ENCODE measurements at regions not wholly inside any gene's neighbourhood (a gene's known extent, or its start where the extent isn't known, plus 50 kb on each side); places are given as distances from the start of the nearest gene placed in this dataset.
"Not testable (repeated sequence)": the region's sequence is repeated elsewhere in the genome, so short reads cannot be mapped to it uniquely, and the experiment has no call there.

DNA sequence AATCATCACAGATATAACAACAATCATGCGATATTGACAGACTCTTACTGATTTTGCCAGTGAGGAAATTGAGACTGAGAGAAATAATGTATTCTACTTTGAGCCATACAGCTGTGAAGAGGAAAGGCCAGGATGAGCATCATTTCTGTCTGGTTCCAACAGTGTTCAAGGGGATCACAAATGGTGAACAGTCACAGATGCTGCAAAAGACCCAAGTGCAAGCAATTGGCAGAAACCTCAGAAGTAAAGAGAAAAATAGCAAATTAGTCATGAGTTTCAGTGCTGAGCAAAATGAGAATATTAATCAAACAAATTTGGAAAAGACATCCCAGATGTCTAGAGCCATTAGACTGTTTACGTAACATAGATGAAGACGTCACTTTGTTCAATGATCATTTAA lies 114.1 kb downstream of the RAB38 start:
- no peaks in the 10 kb centered on the region for H3K27me3 Mint-ChIP-seq (ENCODE audit: insufficient read depth, unreplicated experiment)
- H3K27ac Mint-ChIP-seq (ENCODE audit: low read depth, unreplicated experiment): no peak overlapping the region
- intact Hi-C loops (cut with micrococcal nuclease): no loop called here
- H3K9me3 Mint-ChIP-seq (ENCODE audit: unreplicated experiment): no peaks in the 10 kb centered on the region
- no TSS peak for BruUV-seq (replicated peaks)
- ChIA-PET CTCF (interaction anchor here (0.6 kb wide), 1 partner anchor 18 kb away, joined by 3 read pairs; no protein-coding TSS in a partner anchor), POLR2A (no interaction called here)
- H3K4me3 Mint-ChIP-seq (ENCODE audit: unreplicated experiment): no peak overlapping the region
- no peak for DNase-seq (ENCODE audit: unreplicated experiment)
- H3K4me1 Mint-ChIP-seq (ENCODE audit: insufficient read depth, unreplicated experiment): no peaks in the 10 kb centered on the region
- H3K36me3 Mint-ChIP-seq (ENCODE audit: insufficient read depth, unreplicated experiment): peaks cover 7% of the 10 kb centered on the region
- TF ChIP-seq CTCF (IDR thresholded peaks at IDR 0.05; ENCODE audit: unreplicated experiment): no peak

DNA sequence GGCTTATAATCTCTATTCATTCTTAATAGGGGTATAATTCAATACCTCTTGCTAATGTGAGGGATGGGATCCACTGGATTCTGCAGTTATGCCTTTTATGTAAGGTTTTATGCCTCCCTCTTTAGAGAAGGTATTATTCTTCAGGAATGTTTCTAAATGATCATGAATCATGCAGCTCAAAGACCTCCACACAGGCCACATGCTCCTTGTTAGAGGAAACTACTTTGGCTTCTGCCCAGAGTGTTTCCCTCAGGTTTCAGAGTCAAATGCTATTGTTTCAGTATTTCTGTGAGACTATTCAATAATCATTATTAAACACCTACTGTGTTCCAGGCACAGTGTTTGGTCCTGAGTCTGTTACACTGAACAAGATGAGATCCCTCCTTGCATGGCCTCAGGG lies 115.9 kb downstream of the RAB38 start:
- no TSS peak for BruUV-seq (replicated peaks)
- ChIA-PET CTCF (interaction anchor here (0.6 kb wide), 2 partner anchors 8 to 484 kb away, joined by 3 read pairs; no protein-coding TSS in a partner anchor), POLR2A (no interaction called here)
- peak; percentile 11 for DNase-seq (ENCODE audit: unreplicated experiment)
- Mint-ChIP-seq H3K27ac (ENCODE audit: low read depth, unreplicated experiment) (no peak overlapping the region), H3K9me3 (ENCODE audit: unreplicated experiment) (no peaks in the 10 kb centered on the region), H3K4me1 (ENCODE audit: insufficient read depth, unreplicated experiment) (no peaks in the 10 kb centered on the region), H3K36me3 (ENCODE audit: insufficient read depth, unreplicated experiment) (peaks cover 7% of the 10 kb centered on the region), H3K4me3 (ENCODE audit: unreplicated experiment) (no peak overlapping the region), H3K27me3 (ENCODE audit: insufficient read depth, unreplicated experiment) (no peaks in the 10 kb centered on the region)
- intact Hi-C loops (cut with micrococcal nuclease): no loop called here
- TF ChIP-seq CTCF (IDR thresholded peaks at IDR 0.05; ENCODE audit: unreplicated experiment): no peak

- peak; percentile 66 for DNase-seq (ENCODE audit: unreplicated experiment)
- BruUV-seq (replicated peaks): no TSS peak
- ChIA-PET CTCF (interaction anchor here (0.6 to 2.0 kb wide), 3 partner anchors 11 to 1727 kb away, joined by 3 to 11 read pairs (median 4); no protein-coding TSS in a partner anchor), POLR2A (no interaction called here)
- TF ChIP-seq CTCF (IDR thresholded peaks at IDR 0.05; ENCODE audit: unreplicated experiment): no peak
- Mint-ChIP-seq H3K36me3 (ENCODE audit: insufficient read depth, unreplicated experiment) (no peaks in the 10 kb centered on the region), H3K9me3 (ENCODE audit: unreplicated experiment) (no peaks in the 10 kb centered on the region), H3K4me1 (ENCODE audit: insufficient read depth, unreplicated experiment) (peaks cover 5% of the 10 kb centered on the region), H3K27me3 (ENCODE audit: insufficient read depth, unreplicated experiment) (no peaks in the 10 kb centered on the region), H3K27ac (ENCODE audit: low read depth, unreplicated experiment) (no peak overlapping the region), H3K4me3 (ENCODE audit: unreplicated experiment) (no peak overlapping the region)
- intact Hi-C loops (cut with micrococcal nuclease): no loop called here
These were observed 123.8 kb downstream of the RAB38 start for GRCh38 chr11:88051396-88051795.

- H3K27ac Mint-ChIP-seq (ENCODE audit: low read depth, unreplicated experiment): no peak overlapping the region
- peak; percentile 34 for DNase-seq (ENCODE audit: unreplicated experiment)
- POLR2A ChIA-PET: interaction anchor here (1.3 kb wide), 1 partner anchor 55 kb away, joined by 3 read pairs; no protein-coding TSS in a partner anchor
- intact Hi-C loops (cut with micrococcal nuclease): no loop called here
- no peaks in the 10 kb centered on the region for H3K9me3 Mint-ChIP-seq (ENCODE audit: unreplicated experiment)
- no peak overlapping the region for H3K4me3 Mint-ChIP-seq (ENCODE audit: unreplicated experiment)
- CTCF ChIA-PET: interaction anchor here (2.0 kb wide), 1 partner anchor 34 kb away, joined by 11 read pairs; no protein-coding TSS in a partner anchor
- no peaks in the 10 kb centered on the region for H3K36me3 Mint-ChIP-seq (ENCODE audit: insufficient read depth, unreplicated experiment)
- TF ChIP-seq CTCF (IDR thresholded peaks at IDR 0.05; ENCODE audit: unreplicated experiment): no peak
- peaks cover 5% of the 10 kb centered on the region for H3K4me1 Mint-ChIP-seq (ENCODE audit: insufficient read depth, unreplicated experiment)
- H3K27me3 Mint-ChIP-seq (ENCODE audit: insufficient read depth, unreplicated experiment): no peaks in the 10 kb centered on the region
- BruUV-seq (replicated peaks): no TSS peak
These were observed 125.0 kb downstream of the RAB38 start for GRCh38 chr11:88050247-88050646.

DNA sequence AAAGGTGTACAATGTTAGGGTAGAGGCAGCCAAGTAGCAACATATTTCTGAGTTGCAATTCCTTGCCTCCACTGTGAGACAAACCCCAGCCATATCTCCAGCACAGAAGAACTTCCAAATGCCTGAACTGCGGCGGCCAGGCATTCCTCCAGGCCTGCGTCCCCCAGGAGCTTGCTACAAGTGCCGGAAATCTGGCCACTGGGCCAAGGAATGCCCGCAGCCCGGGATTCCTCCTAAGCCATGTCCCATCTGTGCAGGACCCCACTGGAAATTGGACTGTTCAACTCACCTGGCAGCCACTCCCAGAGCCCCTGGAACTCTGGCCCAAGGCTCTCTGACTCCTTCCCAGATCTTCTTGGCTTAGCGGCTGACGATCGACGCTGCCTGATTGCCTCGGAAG lies 130.0 kb downstream of the RAB38 start:
- H3K27me3 Mint-ChIP-seq (ENCODE audit: insufficient read depth, unreplicated experiment); intact Hi-C loops (cut with micrococcal nuclease); H3K27ac Mint-ChIP-seq (ENCODE audit: low read depth, unreplicated experiment); H3K36me3 Mint-ChIP-seq (ENCODE audit: insufficient read depth, unreplicated experiment); H3K4me3 Mint-ChIP-seq (ENCODE audit: unreplicated experiment); POLR2A ChIA-PET; H3K9me3 Mint-ChIP-seq (ENCODE audit: unreplicated experiment); H3K4me1 Mint-ChIP-seq (ENCODE audit: insufficient read depth, unreplicated experiment); BruUV-seq (replicated peaks); DNase-seq (ENCODE audit: unreplicated experiment): not testable (repeated sequence)
- CTCF ChIA-PET: interaction anchor here (0.7 kb wide), 1 partner anchor 28 kb away, joined by 3 read pairs; no protein-coding TSS in a partner anchor

GRCh38 chr11:88044658-88045057 lies 130.6 kb downstream of the RAB38 start:
- H3K4me1 Mint-ChIP-seq (ENCODE audit: insufficient read depth, unreplicated experiment); H3K36me3 Mint-ChIP-seq (ENCODE audit: insufficient read depth, unreplicated experiment); H3K9me3 Mint-ChIP-seq (ENCODE audit: unreplicated experiment); POLR2A ChIA-PET; intact Hi-C loops (cut with micrococcal nuclease); H3K27ac Mint-ChIP-seq (ENCODE audit: low read depth, unreplicated experiment); DNase-seq (ENCODE audit: unreplicated experiment); H3K4me3 Mint-ChIP-seq (ENCODE audit: unreplicated experiment); BruUV-seq (replicated peaks); H3K27me3 Mint-ChIP-seq (ENCODE audit: insufficient read depth, unreplicated experiment): not testable (repeated sequence)
- CTCF ChIA-PET: interaction anchor here (0.7 kb wide), 1 partner anchor 29 kb away, joined by 3 read pairs; no protein-coding TSS in a partner anchor

Data from MCF 10A (cell line).